ENCODE measurements at regions not wholly inside any gene's neighbourhood (a gene's known extent, or its start where the extent isn't known, plus 50 kb on each side); places are given as distances from the start of the nearest gene placed in this dataset.
"Not testable (repeated sequence)": the region's sequence is repeated elsewhere in the genome, so short reads cannot be mapped to it uniquely, and the experiment has no call there.

DNA sequence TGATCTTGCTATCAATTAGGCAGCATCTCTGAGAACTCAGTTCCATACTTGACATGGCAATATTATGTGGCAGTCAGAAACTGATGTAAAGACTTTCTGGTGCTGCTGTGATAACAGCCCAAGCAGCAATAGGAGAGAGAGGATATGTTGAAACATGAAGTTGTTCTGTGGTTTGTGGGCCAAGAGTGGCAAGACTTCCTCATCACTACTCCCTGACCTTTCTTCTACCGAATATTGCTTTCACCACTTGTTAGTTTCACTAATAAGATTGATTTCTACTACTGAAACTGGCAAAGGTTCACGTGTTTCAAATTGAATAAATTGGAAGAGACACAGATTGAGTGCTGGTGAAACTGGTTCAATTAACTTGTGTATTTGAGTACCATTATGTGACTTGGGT, 852.6 kb upstream of the RAG2 start:
- Histone ChIP-seq H3K27ac (no peak overlapping the region), H3K4me3 (no peak overlapping the region), H3K4me1 (ENCODE audit: insufficient read depth) (no peaks in the 10 kb centered on the region), H3K36me3 (no peaks in the 10 kb centered on the region), H3K9me3 (no peaks in the 10 kb centered on the region), H3K27me3 (no peaks in the 10 kb centered on the region)
- intact Hi-C loops (cut with DNase I) = no loop called here
- no peak for TF ChIP-seq CTCF (IDR thresholded peaks at IDR 0.05)
- TF ChIP-seq POLR2A (IDR thresholded peaks at IDR 0.05) = no peak
- no peak for TF ChIP-seq EP300 (IDR thresholded peaks at IDR 0.05)
- 78 to 86% (median 79%) methylated on average over 2 of the region's 2 CpGs for WGBS, 3 donors
- DNase-seq = no peak

GRCh38 chr11:37449146-37449545, 851.1 kb upstream of the RAG2 start:
- H3K9me3 ChIP-seq = no peaks in the 10 kb centered on the region
- H3K27ac ChIP-seq = no peak overlapping the region
- TF ChIP-seq EP300 (IDR thresholded peaks at IDR 0.05) (no peak), POLR2A (IDR thresholded peaks at IDR 0.05) (no peak), CTCF (IDR thresholded peaks at IDR 0.05) (no peak)
- H3K27me3 ChIP-seq = no peaks in the 10 kb centered on the region
- H3K4me3 ChIP-seq = no peak overlapping the region
- H3K4me1 ChIP-seq (ENCODE audit: insufficient read depth) = no peaks in the 10 kb centered on the region
- H3K36me3 ChIP-seq = no peaks in the 10 kb centered on the region
- DNase-seq = no peak
- 28 to 30% (median 29%) methylated on average over 3 of the region's 3 CpGs for WGBS, 3 donors
- intact Hi-C loops (cut with DNase I) = no loop called here

- intact Hi-C loops (cut with DNase I) = no loop called here
- TF ChIP-seq EP300 (IDR thresholded peaks at IDR 0.05) = no peak
- TF ChIP-seq POLR2A (IDR thresholded peaks at IDR 0.05) = no peak
- no peak for TF ChIP-seq CTCF (IDR thresholded peaks at IDR 0.05)
- Histone ChIP-seq H3K4me1 (ENCODE audit: insufficient read depth) (no peaks in the 10 kb centered on the region), H3K27me3 (no peaks in the 10 kb centered on the region), H3K27ac (no peak overlapping the region), H3K36me3 (no peaks in the 10 kb centered on the region), H3K9me3 (no peaks in the 10 kb centered on the region), H3K4me3 (no peak overlapping the region)
- DNase-seq = no peak
- WGBS, 3 donors = 74 to 90% (median 83%) methylated on average over 1 of the region's 1 CpG
Observed at GRCh38 chr11:37442576-37442975, 844.5 kb upstream of the RAG2 start.

DNA sequence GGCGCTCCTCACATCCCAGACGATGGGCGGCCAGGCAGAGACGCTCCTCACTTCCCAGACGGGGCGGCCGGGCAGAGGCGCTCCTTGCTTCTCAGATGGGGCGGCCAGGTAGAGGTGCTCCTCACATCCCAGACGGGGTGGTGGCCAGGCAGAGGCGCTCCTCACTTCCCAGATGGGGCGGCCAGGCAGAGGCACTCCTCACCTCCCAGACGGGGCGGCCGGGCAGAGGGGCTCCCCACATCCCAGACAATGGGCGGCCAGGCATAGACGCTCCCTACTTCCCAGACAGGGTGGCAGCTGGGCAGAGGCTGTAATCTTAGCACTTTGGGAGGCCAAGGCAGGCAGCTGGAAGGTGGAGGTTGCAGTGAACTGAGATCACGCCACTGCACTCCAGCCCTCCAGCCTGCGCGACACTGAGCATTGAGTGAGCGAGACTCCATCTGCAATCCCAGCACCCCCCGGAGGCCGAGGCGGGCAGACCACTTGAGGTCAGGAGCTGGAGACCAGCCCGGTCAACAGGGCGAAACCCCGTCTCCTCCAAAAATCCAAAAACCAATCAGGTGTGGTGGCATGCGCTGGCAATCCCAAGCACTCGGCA, 833.7 kb upstream of the RAG2 start:
- H3K4me1 ChIP-seq (ENCODE audit: insufficient read depth); H3K27ac ChIP-seq; H3K27me3 ChIP-seq; H3K4me3 ChIP-seq; H3K9me3 ChIP-seq; DNase-seq; H3K36me3 ChIP-seq; intact Hi-C loops (cut with DNase I): not testable (repeated sequence)
- 93 to 96% (median 95%) methylated on average over 25 to 29 of the region's 29 CpGs for WGBS, 3 donors

DNA sequence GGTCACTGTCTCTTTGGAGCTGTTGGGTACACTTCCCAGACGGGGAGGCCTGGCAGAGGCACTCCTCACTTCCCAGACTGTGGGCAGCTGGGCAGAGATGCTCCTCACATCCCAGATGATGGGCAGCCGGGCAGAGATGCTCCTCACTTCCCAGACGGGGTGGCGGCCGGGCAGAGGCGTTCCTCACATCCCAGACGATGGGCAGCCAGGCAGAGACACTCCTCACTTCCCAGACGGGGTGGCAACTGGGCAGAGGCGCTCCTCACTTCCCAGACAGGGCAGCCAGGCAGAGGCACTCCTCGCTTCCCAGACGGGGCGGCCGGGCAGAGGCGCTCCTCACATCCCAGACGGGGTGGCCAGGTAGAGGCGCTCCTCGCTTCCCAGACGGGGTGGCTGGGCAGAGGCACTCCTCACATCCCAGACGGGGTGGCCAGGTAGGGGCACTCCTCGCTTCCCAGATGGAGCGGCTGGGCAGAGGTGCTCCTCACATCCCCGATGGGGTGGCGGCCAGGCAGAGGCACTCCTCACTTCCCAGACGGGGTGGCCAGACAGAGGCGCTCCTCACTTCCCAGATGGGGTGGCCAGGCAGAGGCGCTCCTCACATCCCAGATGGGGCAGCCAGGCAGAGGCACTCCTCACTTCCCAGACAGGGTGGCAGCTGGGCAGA, 833.1 kb upstream of the RAG2 start:
- intact Hi-C loops (cut with DNase I); H3K27me3 ChIP-seq; H3K9me3 ChIP-seq; H3K4me1 ChIP-seq (ENCODE audit: insufficient read depth); H3K4me3 ChIP-seq; H3K36me3 ChIP-seq; DNase-seq; H3K27ac ChIP-seq: not testable (repeated sequence)
- WGBS, 3 donors = 77 to 94% (median 85%) methylated on average over 17 to 26 of the region's 26 CpGs

Measured in ovary (tissue), 7 donors.